CD4-positive, alpha-beta T cell treated with Interleukin-2 at 100 ng/mL for 4 hours (primary cell): ENCODE measurements at regions not wholly inside any gene's neighbourhood (a gene's known extent, or its start where the extent isn't known, plus 50 kb on each side); places are given as distances from the start of the nearest gene placed in this dataset.

Experiments
- DNase-seq: peaks from one replicate; pipeline ENCODE4 v3.0.0-alpha.2; 2020; ENCODE audit warnings: low spot score

DNA sequence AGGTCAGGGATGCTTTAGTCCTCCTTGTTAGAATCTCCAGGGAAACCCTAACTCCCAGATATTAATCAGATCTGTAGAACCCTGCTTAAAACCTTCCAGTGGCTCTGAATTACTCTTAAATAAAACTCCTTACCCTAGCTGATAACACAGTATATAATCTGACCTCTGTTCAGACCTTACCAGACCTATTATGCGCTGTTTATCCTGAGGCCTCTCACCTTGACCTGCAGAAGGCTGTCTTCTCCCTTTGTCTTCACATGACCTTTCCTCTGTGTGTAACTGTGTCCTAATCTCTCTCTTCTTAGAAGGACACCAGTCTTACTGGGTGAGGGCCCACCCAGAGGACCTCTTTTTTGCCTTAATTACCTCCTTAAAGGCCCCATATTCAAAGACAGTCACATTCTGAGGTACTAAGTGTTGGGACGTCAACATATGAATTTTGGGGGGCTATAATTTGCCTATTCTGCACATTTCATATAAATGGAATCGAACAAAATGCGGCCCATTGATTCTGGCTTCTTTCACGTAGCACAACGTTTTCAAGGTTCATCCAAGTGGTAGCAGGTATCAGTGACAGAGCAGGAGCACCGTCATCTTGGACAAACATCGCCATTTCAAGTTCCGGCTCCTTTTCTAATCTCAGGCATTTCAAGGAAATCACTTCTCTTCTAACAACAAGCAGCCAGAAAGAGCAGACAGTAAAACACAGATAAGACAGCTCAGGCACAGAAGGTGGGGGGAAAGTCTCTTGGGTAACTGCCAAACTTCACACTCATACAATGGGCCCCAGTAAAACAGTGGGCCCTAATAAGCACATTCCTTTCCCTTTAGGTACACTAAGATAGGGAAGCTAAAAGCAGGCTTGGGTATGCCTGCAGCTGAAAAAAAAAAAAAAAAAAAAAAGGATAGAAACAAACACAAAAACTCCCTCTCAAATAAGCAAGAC is 200.2 kb upstream of the NUDT4 start:
- no peak for DNase-seq

DNA sequence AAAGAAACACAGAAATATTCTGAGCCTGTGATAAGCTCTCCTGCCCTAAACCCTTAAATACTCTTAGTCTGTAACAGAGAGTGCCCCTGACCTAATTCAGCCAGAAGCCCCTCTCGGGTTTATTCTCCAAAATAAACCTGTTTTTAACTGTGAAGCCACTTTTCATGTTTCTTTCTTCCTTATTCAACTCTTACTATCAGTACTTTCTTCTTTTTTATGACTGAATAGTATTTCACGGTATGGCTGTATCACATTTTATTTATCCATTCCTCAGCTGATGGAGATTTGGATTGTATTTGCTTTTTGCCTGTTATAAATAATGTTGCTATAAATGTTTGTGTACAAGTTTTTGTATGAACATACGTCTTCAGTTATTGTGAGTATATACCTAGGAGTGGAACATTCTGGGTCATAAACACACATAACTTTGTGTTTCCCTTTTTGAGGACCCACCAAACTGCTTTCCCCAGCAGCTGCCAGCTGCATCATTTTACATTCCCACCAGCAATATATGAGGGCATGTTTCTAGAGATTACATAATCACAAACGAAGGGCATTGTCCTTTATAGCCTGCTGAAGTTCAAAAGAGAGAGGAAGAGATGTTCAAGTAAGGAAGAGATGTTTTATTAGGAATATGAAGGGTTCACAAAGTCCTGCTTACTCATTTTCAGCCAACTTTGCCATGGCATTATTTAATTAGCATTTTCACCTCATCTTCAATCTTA is 199.4 kb upstream of the NUDT4 start:
- no peak for DNase-seq

DNA sequence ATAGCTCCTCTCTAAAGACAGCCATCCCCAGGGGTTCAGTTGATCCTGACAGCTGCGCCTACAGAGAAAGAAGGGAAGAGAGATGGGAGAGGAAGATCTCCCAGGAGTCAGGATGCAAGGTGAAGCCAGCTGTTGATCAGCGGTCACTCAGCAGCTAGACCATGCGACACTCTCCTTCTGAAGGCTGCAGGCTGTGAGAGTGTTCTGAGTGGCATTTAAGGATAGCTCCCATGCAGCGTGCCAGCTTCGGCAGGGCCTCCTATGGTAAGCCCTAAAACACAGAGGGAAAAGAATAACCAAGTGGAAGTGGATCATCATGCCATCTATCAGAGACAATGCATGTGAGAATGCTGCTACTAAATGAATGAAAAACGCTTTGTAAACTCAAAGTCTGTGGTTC is 197.9 kb upstream of the NUDT4 start:
- DNase-seq: no peak

DNA sequence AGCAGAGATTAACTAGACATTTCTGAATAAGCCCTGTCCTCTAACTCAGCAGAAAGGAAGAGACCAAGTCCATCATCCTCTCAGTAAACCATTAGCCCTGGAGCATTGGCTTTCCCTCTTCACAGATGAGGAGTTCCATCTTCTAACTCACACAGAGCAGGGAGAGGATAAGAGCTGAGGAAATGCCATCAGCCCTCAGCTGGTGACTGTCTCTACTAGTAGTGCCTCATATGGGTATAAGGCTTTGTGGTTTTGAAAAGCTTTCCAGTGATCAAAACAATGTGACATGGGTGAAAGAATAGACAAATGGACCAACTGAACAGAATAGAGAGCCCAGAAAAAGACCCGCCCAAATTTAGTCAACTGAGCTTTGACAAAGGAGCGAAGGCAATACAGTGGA is 197.2 kb upstream of the NUDT4 start:
- DNase-seq: no peak

DNA sequence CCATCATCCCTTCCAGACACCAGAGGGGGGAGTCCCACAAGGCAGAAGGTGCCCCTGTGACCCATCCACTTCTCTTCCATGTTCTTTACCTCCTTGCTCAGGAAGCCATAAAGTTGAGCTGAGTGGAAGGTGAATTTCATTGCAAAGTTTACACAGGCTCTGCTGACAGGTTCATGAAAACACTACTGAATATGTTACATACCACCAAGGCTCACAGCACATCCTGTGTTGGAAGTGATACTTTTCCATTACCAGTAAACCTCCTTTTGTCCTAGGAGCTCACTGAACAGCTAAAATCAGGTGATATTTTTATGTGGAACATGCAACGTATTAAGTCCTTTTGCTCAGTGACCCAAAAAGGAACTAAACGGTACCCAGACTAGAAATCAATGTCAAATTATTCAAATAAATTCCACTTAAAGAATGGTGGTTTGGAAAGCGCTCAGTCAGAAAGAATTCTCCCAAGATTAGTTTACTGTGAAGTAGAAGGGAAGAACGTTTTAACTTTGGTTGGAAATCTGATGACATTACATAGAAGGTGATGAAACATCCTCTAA is 196.2 kb upstream of the NUDT4 start:
- DNase-seq: no peak

DNA sequence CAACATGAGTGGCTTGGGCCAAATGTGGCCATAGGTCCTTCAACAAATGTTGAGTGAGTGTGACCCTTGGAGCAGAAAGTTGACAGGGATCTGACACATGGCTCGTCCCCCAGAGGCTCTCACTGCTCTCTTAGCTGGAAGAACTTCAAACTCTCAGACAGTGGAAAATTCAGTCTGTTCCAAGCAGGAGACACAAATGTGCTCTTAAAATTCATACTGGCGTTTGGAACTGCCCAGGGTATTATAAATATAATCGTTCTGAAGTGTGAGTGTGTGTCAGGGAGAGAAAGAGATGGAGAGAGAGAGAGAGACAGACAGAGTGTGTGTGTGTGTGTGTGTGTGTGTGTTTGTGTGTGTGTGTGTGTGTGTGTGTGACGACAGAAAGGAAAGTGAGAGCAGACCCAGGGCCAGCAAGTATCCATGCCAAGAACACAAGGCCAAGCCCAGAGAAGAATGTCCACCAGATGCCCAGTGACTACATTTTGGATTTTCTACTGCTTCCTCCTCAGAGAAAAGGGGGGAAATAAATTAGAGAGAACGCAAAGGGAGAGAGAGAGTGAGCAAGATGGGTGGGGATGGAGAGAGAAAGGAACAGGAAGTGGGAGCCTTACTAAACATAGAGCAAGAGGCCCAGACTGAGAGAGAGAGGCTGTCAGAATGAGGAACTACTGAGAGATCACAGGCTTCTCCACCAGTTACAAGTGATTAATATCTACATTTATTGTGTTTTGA is 193.6 kb upstream of the NUDT4 start:
- peak; percentile 7 for DNase-seq

DNA sequence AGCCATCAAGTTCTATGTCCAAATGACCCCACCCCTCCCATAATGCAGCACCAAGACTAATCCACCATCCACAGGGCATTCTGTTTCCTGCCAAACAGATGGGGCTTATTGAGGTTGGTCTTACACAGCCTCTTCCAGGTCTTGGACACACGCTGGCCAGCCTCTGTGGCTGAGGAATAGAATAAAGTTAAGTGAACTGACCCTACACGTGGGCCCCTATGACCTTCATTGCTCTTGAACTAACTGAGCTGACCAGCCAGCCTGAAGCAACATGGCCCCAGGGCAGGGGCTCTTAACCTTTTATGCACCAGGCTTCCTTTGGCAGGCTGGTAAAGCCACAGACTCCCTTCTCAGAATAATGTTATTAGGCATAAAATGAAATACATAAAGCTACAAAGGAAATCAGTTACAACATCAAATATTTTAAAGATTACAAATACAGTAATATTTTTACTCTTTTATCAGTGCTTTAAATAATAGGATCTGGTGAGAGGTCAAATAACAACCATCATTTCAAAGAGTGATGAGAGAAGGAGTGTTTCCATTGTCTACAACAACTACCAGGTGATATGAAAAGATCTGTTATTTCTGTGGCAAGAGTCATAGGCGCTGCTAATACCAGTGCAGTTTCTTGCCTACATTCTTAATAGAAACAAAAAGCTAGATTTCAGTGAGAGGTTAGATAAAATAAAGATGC is 192.9 kb upstream of the NUDT4 start:
- no peak for DNase-seq

DNA sequence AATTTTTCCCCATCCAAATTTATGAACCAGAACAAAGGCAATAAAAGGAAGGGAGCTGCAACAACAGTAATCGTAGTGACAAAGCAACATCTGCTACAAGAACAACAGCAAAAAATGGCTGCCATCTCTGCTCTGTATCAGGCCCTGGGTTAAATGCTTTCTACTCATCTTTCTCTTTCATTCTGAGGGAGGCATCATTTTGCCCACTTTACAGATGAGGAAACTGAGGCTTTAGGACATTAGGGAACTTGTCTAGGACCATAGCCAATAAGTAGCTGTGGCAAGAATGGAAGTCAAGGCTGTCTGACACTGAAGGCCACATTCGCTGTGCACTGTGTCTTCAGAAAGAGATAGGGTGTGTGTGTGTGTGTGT is 192.4 kb upstream of the NUDT4 start:
- no peak for DNase-seq

DNA sequence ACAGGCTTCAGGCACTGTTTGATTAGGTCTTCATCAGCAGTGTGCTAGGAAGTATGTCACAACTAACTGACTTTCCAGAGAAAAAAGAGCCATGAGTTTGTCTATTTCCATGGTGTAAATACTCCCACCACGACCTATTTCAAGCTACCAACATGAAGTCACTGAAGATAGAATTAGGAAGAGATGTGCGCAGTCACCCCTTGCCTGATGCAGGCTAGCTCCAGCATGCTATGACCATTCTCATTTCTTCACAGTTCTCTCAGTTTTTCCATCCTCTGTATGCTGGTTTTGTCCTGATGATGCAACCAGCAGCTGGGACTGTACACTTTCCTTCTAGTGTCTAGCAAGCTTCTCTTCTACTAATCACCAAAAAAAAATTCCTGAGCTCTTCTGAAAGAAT is 191.6 kb upstream of the NUDT4 start:
- DNase-seq: no peak

DNA sequence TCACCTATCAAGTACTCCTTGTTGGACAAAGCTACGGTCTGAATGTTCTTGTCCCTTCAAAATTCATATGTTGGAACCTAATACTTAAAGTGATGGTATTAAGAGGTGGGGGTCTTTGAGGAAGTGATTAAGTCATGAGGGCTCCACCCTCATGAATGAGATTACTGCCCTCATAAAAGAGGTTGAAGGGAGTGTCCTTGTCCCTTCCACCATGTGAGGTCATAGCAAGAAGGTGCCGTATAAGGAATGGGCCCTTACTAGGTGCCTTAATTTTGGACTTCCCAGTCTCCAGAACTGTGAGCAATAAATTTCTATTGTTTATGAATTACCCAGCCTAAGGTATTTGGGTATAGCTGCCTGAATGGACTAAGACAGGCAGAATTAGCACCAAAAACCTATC is 191.1 kb upstream of the NUDT4 start:
- no peak for DNase-seq

DNA sequence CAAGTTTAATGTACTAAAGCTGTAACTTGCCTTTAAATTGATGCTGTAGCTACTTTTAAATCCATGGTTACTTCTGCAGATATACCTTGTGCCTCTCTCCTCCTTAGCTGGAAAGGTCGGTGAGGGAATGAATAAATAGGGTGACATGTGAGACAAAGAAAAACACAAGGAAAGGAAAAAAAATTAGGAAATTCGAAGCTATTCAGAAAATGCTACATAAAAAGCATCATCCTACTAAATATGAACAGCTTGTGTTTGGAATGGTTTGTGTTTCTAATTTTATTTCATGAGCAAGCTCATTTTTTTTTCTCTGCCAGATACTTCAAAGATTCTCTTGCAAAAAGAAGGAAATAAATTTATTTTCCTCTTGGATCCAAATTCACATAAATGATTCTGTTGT is 186.3 kb upstream of the NUDT4 start:
- no peak for DNase-seq

DNA sequence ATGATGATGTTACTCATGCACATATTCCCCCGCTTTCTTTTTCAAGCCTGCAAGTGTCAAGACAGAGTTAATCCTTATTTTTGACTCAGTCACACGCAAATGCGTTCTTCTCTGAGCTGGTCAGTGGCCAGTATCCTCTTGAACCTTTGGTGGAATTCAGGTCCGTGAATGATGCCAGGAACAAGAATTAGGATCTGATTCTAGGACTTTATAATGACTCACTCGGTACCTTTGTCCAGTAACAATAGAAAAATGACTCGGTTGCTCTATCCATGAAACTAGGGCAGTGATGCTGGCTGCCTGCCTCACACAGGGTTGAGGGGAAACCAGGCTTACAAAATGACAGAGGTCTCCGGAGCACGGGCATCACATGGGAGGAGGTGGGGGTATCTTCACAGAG is 185.8 kb upstream of the NUDT4 start:
- no peak for DNase-seq

DNA sequence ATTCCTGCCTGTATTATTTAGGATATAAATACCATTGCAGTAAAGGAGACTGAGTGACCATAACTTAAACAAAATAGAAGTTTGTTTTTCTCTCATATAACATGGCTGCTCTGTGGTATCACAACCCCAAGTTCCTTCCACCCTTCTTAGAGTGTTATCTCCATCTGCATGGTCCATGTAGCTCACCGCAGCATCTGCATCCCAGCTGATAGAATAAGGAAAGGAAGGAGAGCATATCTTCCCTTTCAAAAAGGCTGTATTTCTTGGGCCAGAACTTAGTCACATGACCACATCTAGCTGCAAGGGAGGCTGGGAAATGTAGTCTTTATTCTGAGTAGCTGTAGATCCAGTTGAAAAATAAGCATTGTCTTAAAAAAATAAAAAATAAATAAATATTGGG is 184.8 kb upstream of the NUDT4 start:
- DNase-seq: no peak

DNA sequence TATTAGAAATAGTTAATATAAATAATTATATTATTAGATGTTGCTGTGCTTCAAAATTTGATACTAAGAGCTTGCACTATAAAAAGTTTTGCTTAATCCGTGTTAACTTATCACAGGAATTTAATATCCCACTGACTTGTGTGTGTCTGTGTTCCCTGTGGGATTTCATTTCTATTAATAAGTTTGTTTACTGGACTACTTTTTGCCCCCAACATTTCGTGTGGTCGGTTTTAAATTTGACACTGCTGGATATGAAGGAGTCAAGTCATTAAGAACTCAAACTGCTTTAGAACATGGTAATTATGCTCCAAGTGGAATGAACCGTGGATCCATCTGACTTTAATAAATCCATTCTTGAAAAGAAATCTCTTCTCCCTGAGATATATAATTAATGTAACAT is 182.2 kb upstream of the NUDT4 start:
- DNase-seq: no peak

DNA sequence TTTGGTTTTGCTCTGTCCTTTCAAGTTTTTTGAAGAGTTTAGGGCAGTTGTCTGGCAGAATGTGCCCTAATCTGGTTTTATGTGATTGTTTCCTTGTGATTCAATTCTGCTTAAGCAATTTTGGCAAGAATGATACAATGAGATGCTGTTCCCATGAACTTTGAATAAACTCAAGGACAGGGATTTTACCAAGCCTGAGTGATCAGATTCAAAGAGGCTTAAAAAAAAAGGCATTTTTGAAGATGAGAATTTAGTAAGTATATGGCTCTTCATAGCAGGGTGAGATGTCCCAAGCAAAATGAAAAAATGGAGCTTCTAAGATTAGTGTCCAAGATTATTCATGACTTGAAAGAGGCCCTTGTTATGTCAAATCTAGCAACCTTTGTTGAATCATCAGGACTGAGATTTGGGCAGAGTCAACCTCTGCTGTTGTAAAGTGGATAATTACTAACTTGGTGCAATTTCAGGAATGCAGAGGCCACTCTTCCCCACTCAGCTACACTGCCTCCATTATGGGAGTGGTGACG is 180.6 kb upstream of the NUDT4 start:
- DNase-seq: no peak

DNA sequence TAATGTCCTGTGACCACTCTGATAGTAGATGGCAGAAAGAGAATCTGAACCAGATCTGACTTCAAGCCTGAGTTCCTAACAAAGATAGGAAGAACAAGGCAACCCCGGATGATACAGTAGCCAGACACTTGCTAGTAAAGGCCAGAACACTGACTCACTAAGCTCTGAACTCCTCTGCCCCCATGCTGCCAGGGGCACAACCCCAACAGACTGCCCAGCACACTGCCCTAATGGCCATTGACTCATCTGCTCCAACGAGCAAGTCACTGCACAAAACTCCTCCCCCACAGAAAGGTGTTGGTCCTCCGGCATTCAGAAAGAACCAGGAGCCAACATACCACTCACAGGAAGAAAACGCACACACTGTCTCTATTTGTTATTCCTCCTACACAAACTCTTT is 179.6 kb upstream of the NUDT4 start:
- DNase-seq: no peak

DNA sequence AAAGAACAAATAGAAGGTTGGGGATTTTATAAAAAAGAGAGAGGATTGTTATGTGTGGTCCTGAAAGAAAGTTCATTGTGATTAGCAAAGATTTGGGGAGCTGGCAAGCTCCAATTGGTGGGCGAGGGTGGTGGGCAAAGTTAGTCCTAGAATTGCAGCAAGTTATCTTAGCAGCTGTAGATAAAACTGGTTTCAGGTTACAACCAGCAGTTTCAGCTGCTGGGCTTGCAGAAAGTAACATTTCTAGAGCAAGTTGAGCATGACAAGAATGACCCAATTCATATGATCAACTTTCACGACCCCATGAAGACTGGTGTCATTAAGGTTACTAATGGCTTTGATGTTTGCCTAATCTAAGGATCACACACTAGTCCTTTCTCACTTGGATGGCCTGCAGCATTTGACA is 177.9 kb upstream of the NUDT4 start:
- DNase-seq: no peak

DNA sequence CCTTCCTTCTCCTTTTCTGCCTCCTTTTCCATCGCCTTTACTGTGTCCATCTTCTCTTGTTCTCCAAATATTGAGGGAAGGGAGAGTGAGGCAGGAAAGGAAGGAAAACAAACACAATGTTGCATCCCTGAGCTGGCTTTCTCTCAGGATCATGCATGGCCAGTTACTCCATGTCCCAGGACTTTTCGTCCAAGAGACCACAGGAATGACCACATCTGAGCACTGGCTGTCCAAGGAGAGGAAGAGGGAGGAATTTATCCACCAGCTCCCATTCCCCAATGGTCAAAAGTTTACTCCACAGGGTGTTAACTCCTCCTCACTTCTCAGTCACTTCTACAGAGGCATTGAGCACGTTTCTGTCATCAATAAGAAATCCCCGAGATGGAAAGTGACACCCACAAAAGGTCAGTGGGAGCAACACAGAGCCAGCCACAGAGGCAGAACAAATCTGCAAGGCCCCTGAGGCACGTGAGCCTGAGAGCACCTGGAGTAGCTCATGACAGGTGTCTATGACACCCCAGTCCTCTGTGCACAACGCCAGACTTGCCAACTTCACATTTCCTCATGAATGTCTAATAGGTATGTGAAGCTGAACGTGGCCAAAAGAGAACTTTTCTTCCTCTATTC is 177.3 kb upstream of the NUDT4 start:
- DNase-seq: no peak

DNA sequence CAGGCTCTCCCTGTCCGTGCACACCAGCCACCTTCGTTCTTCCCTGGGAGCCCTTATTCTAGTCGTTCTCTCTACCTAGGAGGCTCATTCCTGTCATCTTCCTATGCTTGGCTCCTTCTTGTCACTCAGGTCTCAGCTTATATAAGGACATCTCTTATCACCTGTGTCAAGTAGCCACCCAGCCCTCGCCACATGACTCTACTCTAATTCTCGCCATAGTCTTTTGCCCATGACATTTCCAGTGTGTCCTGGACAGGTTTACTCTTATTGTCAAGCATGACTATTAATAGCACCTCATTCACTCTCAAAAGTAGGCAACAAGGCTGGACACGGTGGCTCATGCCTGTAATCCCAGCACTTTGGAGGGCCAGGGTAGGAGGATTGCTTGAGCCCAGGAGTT is 175.7 kb upstream of the NUDT4 start:
- DNase-seq: no peak

DNA sequence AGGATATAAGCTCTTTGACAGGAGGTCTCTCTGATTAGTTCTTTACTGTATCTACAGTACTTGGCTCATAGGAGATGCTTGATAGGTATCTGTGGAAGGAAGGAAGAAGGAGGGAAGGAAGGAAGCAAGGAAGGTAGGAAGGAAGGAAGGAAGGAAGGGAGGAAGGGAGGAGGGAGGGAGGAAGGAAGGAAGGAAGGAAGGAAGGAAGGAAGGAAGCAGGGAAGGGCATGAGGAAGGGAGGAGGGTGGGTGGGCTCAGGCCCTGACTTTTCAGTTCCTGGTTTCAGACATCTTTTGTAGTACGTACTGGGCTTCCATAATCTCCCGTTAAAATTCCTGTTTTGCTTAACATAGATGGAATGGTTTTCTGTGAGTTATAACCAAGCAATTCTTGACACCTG is 175.0 kb upstream of the NUDT4 start:
- DNase-seq: no peak

DNA sequence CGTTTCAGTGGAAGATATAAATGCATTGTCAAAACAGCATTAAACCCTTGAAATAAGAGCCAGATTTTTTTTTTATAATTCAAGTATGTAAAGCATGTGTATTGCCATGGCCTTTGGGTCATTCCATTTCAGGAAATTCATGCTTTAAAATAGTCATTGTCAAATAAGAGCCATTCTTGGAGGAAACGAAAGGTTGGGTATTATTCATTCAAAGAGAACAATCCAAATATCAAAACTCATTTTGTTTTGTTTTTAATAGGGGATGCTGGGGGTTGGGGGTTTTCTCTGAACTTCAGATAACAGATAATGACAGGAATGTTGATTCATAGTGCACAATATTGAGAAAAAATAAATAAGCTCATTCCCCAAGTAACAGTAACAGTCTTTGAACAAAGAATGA is 174.4 kb upstream of the NUDT4 start:
- DNase-seq: no peak
